Uterus (tissue), 3 donors: ENCODE measurements at regions not wholly inside any gene's neighbourhood (a gene's known extent, or its start where the extent isn't known, plus 50 kb on each side); places are given as distances from the start of the nearest gene placed in this dataset.

Experiments used
- DNase-seq, 2 donors: peaks; one replicate each; pipeline ENCODE4 v3.0.0-alpha.2; 2019 to 2020
- H3K27ac ChIP-seq, 2 donors: fragments of 200-600 bp; sonication (generic); 1 replicate in 1 of 2; 2 replicates in 1 of 2; pipeline ENCODE4 v1.5.1; 2016 to 2018
- H3K27me3 ChIP-seq, 2 donors: fragments of 200-600 bp; sonication (generic); one replicate each; pipeline ENCODE4 v1.5.1; 2018 to 2019; ENCODE audit warnings: control low read depth in 1 of 2
- H3K36me3 ChIP-seq, 2 donors: fragments of 200-600 bp; sonication (generic); one replicate each; pipeline ENCODE4 v1.5.1; 2019; ENCODE audit warnings: control low read depth in 1 of 2
- H3K4me1 ChIP-seq, 2 donors: fragments of 200-600 bp; sonication (generic); one replicate each; pipeline ENCODE4 v1.5.1; 2018 to 2019; ENCODE audit warnings: control low read depth in 1 of 2
- H3K4me3 ChIP-seq, 2 donors: fragments of 200-600 bp; sonication (generic); 1 replicate in 1 of 2; 2 replicates in 1 of 2; pipeline ENCODE4 v1.5.1; 2018 to 2019; ENCODE audit warnings: mild to moderate bottlenecking in 1 of 2
- H3K9me3 ChIP-seq, 2 donors: fragments of 200-600 bp; sonication (generic); one replicate each; pipeline ENCODE4 v1.5.1; 2019; ENCODE audit warnings: control low read depth in 1 of 2
- CTCF ChIP-seq, 4 experiments: fragments of 200-600 bp in 2 of 4; fragments of 450-650 bp in 2 of 4; sonication (generic) in 2 of 4; IDR thresholded peaks; one replicate each; pipeline ENCODE4 v1.5.1; 2016 to 2019; ENCODE audit warnings: antibody characterized with exemption in 4 of 4, mild to moderate bottlenecking in 2 of 4, moderate library complexity in 1 of 4
- POLR2A ChIP-seq, 2 donors: fragments of 450-650 bp; IDR thresholded peaks; one replicate each; pipeline ENCODE4 v1.6.1; 2016; ENCODE audit warnings: antibody characterized with exemption in 2 of 2, mild to moderate bottlenecking in 1 of 2, moderate library complexity in 1 of 2
- intact Hi-C: fragments of 100-400 bp; cut with DNase I; formaldehyde crosslinking; loops from one replicate; pipeline ENCODE4 v1.15.1; 2023; ENCODE audit warnings: low total_unique reads
- donor health status: DM: yes; HTN: yes; CAD: no.

- Histone ChIP-seq H3K27me3 (no peaks in the 10 kb centered on the region), H3K36me3 (no peaks in the 10 kb centered on the region), H3K9me3 (no peaks in the 10 kb centered on the region), H3K4me3 (no peak overlapping the region), H3K27ac (no peak overlapping the region), H3K4me1 (no peaks in the 10 kb centered on the region)
- intact Hi-C loops = no loop called here
- TF ChIP-seq POLR2A (IDR thresholded peaks at IDR 0.05) = no peak
- no peak for TF ChIP-seq CTCF (IDR thresholded peaks at IDR 0.05)
- no peak for DNase-seq
These were observed 574.3 kb upstream of the NXPH2 start for GRCh38 chr2:139354518-139354917.

GRCh38 chr2:139353874-139354273 lies 573.7 kb upstream of the NXPH2 start:
- intact Hi-C loops = no loop called here
- TF ChIP-seq POLR2A (IDR thresholded peaks at IDR 0.05) = no peak
- no peak for DNase-seq
- no peak overlapping the region for H3K4me3 ChIP-seq
- H3K27ac ChIP-seq = no peak overlapping the region
- H3K9me3 ChIP-seq = no peaks in the 10 kb centered on the region
- no peaks in the 10 kb centered on the region for H3K36me3 ChIP-seq
- no peaks in the 10 kb centered on the region for H3K27me3 ChIP-seq
- no peaks in the 10 kb centered on the region for H3K4me1 ChIP-seq

GRCh38 chr2:139317259-139317658 lies 537.1 kb upstream of the NXPH2 start:
- Histone ChIP-seq H3K36me3 (no peaks in the 10 kb centered on the region), H3K27me3 (no peaks in the 10 kb centered on the region), H3K27ac (no peak overlapping the region), H3K9me3 (no peaks in the 10 kb centered on the region), H3K4me1 (no peaks in the 10 kb centered on the region), H3K4me3 (no peak overlapping the region)
- TF ChIP-seq CTCF (IDR thresholded peaks at IDR 0.05) (no peak), POLR2A (IDR thresholded peaks at IDR 0.05) (no peak)
- DNase-seq = no peak
- intact Hi-C loops = no loop called here

GRCh38 chr2:139314059-139314458 lies 533.9 kb upstream of the NXPH2 start:
- no peak for DNase-seq
- Histone ChIP-seq H3K27me3 (no peaks in the 10 kb centered on the region), H3K4me3 (no peak overlapping the region), H3K4me1 (no peaks in the 10 kb centered on the region), H3K36me3 (no peaks in the 10 kb centered on the region), H3K27ac (no peak overlapping the region), H3K9me3 (no peaks in the 10 kb centered on the region)
- intact Hi-C loops = no loop called here
- TF ChIP-seq POLR2A (IDR thresholded peaks at IDR 0.05) (no peak), CTCF (IDR thresholded peaks at IDR 0.05) (no peak)

GRCh38 chr2:139296672-139297209 lies 516.6 kb upstream of the NXPH2 start:
- no peaks in the 10 kb centered on the region for H3K27me3 ChIP-seq

More at GRCh38 chr2:139296672-139297209, 516.6 kb upstream of the NXPH2 start:
- intact Hi-C loops = no loop called here
- no peaks in the 10 kb centered on the region for H3K4me1 ChIP-seq
- no peak overlapping the region for H3K27ac ChIP-seq
- TF ChIP-seq POLR2A (IDR thresholded peaks at IDR 0.05) (no peak), CTCF (IDR thresholded peaks at IDR 0.05) (no peak)
- no peak overlapping the region for H3K4me3 ChIP-seq
- no peaks in the 10 kb centered on the region for H3K9me3 ChIP-seq
- DNase-seq = no peak
- no peaks in the 10 kb centered on the region for H3K36me3 ChIP-seq
